ENCODE measurements at regions not wholly inside any gene's neighbourhood (a gene's known extent, or its start where the extent isn't known, plus 50 kb on each side); places are given as distances from the start of the nearest gene placed in this dataset.

GRCh38 chr22:46083383-46084350, 66.7 kb upstream of the PPARA start:
- Histone ChIP-seq H2BK15ac (ENCODE audit: low read depth, low read length) (no peak overlapping the region), H2BK12ac (ENCODE audit: insufficient read length, low read depth, low read length) (no peak overlapping the region), H3K4ac (ENCODE audit: low read depth, low read length) (no peak overlapping the region), H4K8ac (replicated peaks; ENCODE audit: insufficient read length, low read depth, low read length) (no peak overlapping the region), H2BK5ac (ENCODE audit: insufficient read length, low read length) (no peak overlapping the region), H3K79me1 (ENCODE audit: insufficient read depth, low read depth, low read length, poor library complexity, severe bottlenecking) (no peaks in the 10 kb centered on the region), H3K4me2 (ENCODE audit: insufficient read depth, insufficient read length, low read length) (no peak overlapping the region), H2AK5ac (ENCODE audit: insufficient read length, low read length) (no peak overlapping the region), H2BK120ac (ENCODE audit: low read depth, low read length, poor library complexity, severe bottlenecking) (no peak overlapping the region), H3K9me3 (ENCODE audit: control insufficient read depth, low read depth, low read length) (no peaks in the 10 kb centered on the region), H3K23me2 (ENCODE audit: insufficient read length, low read depth, low read length, poor library complexity, severe bottlenecking) (no peaks in the 10 kb centered on the region), H4K5ac (ENCODE audit: insufficient read length, low read depth, low read length) (no peak overlapping the region), H3K27ac (ENCODE audit: insufficient read length, low read depth, low read length) (no peak overlapping the region), H4K20me1 (ENCODE audit: control insufficient read depth, insufficient read depth, insufficient read length) (no peaks in the 10 kb centered on the region), H3K27me3 (ENCODE audit: insufficient read depth, low read length) (no peaks in the 10 kb centered on the region), H3K4me1 (ENCODE audit: insufficient read depth, low read length) (no peaks in the 10 kb centered on the region), H3K9ac (ENCODE audit: extremely low read depth, insufficient read length, low read length) (no peak overlapping the region), H3K56ac (ENCODE audit: insufficient read length, low read depth, low read length) (no peak overlapping the region), H3K23ac (ENCODE audit: insufficient read length, low read depth, low read length) (no peak overlapping the region), H3K14ac (ENCODE audit: insufficient read depth, low read length) (no peak overlapping the region), H3K18ac (ENCODE audit: insufficient read length, low read depth, low read length) (no peak overlapping the region), H2BK20ac (ENCODE audit: low read depth, low read length, poor library complexity, severe bottlenecking) (no peak overlapping the region), H3K79me2 (ENCODE audit: insufficient read depth, low read length) (peaks cover 9% of the 10 kb centered on the region; the same call in 1 of the 2 replicates), H3T11ph (ENCODE audit: low read length) (no peak overlapping the region), H4K91ac (ENCODE audit: insufficient read length, low read depth, low read length) (no peak overlapping the region), H2AFZ (ENCODE audit: low read length) (no peak overlapping the region)
- no peaks in the 10 kb centered on the region; the same call in 1 of the 2 replicates for H3K27me3 Mint-ChIP-seq (ENCODE audit: low read depth)
- no peaks in the 10 kb centered on the region for H3K36me3 Mint-ChIP-seq (ENCODE audit: insufficient read depth in 1 of 3, low read depth in 3 of 3)
- peaks cover 0 to 2% of the 10 kb centered on the region in 2 experiments; a peak in 2 of 4 replicates for H3K4me1 Mint-ChIP-seq
- no peak overlapping the region; a peak in 1 of 7 replicates for H3K27ac Mint-ChIP-seq
- WGBS (ENCODE audit: extremely low coverage, insufficient read length, low lambda C conversion rate) = no CpG with 5 or more reads among the region's 24 CpGs
- H3K9me3 Mint-ChIP-seq = no peaks in the 10 kb centered on the region
- no peak overlapping the region; a peak in 1 of 5 replicates for H3K4me3 Mint-ChIP-seq
- no peak for TF ChIP-seq CTCF (conservative IDR thresholded peaks at IDR 0.05)
- no peak for DNase-seq
